GM19455 (cell line): ENCODE measurements at regions not wholly inside any gene's neighbourhood (a gene's known extent, or its start where the extent isn't known, plus 50 kb on each side); places are given as distances from the start of the nearest gene placed in this dataset.
"Not testable (repeated sequence)": the region's sequence is repeated elsewhere in the genome, so short reads cannot be mapped to it uniquely, and the experiment has no call there.

Experiments used
- ATAC-seq: cut with Tn5 transposase; IDR thresholded peaks from one replicate; pipeline ENCODE4 v1.9.1; 2021; ENCODE audit not compliant: unreplicated experiment

- no peak for ATAC-seq
These were observed 87.1 kb downstream of the HMHB1 start for GRCh38 chr5:143898916-143899591.

- ATAC-seq: no peak
These were observed 97.0 kb downstream of the HMHB1 start for GRCh38 chr5:143908959-143909358.

DNA sequence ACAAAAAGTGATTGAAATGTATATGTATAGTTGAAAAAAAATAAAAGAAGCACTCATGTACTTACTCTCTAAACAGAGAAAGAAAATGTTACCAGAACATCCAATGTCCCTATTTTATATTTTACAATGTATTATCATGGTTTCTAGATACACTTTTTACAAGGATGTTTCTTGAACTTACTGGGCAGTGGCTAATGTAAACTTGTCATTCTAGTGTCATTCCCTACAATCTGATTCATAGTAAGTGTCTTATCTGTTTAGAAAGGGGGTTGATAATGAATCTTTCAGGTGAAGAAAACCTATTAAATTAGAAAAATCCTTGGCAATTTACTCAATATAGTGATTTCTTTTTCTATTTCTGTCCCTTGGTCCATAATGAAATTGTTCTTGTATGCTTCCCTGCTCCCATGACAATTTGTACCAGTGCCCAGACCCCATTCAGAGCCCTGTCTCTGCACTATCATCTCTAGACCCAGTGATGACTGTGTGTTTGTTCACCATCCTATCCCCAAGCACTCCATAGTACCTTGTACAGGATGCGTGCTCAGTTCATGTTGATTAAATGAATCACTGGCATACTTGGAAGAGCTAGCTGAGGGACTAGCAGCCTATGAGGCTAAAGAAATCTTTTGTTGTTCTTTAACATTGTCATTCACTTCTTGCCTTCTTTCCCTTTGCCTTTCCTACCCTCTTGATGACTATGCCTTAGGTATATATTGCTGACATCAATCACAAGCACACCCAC lies 101.2 kb downstream of the HMHB1 start:
- ATAC-seq: no peak

DNA sequence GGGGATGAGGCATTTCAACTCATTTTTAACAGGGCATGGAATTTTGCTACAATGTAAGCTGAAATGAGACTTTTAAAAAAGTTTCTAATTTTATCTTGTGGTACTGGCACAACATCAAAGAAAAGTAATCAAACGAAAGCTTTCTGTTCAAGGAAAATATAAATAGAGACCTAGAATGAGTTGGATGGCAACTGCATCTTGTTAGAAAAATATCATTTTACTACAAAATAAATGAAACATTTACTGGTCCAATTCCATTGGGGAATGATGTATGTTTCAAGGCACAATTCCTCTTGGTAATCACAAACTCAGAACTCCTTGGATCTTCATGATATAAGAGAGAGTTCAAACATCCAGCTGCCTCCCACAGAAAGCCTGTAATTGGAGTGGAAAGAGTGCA lies 102.8 kb downstream of the HMHB1 start:
- no peak for ATAC-seq

DNA sequence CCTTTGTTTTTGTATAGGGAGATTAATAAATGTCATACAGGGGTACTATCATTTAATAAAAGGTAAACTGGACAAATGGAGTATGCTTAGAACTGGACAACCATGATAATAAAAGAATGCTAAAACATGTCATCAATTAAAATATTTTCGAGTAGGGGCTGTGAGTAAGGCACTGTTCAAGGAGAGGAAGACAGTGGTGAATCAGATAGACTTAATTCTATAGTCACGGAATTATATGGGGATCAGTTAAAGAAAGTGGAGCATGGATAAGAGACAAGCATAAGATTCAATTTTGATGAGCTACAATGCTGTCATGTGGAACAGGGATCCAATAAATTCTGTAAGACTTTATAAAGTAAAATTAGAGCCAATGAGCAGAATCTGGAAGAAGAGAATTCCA lies 104.5 kb downstream of the HMHB1 start:
- no peak for ATAC-seq

- ATAC-seq: no peak
These were observed 107.0 kb downstream of the HMHB1 start for GRCh38 chr5:143918961-143919360.

DNA sequence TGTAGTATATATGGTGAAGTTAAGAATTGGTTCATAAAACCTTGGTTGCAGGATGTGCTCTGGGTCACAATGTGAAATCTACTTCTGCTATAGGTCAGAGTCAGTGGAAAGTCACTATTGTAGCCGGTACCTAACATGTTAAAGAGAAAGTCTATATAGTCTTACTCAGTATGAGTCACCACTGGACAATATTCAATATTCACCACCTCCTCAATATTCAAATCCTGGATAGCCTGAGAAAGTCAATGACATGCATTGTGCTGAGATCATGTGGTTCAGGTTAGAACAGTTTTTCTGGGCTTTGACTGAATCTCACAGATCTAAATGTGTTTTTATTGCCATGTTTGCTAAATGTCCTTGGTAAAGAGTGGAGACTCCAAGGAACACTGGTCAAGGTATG lies 108.8 kb downstream of the HMHB1 start:
- no peak for ATAC-seq

GRCh38 chr5:143921525-143922311 lies 109.8 kb downstream of the HMHB1 start:
- ATAC-seq: no peak

GRCh38 chr5:143922718-143923117 lies 110.8 kb downstream of the HMHB1 start:
- ATAC-seq: no peak

DNA sequence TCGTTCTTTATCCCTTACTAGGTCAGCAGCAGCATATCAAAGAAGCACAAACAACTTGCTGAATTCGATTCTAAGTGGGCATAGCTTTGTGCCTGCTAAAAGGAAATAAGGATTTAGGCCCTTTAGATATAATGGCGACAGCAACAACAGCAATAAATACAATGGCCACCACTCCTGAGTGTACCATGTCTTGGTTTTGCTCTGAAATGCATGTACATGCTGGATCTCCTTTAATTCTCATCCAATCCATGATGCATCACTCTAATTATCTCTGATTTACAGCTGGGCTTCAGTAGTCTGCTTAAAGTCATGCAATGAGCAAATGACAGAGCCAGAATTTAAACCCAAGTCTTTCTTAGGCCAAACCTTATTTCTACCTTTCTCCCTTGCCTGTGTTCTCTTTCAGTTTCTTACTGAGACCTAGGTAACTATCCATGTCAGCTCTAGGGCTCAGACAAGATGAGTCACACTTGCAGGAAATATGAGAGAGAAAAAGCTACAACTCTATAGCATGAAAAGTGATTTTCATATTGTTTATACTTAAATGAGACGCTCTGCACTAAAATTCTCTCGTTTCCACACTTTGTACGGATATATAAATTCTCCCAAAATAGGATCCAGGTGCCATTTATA lies 111.8 kb downstream of the HMHB1 start:
- ATAC-seq: no peak

DNA sequence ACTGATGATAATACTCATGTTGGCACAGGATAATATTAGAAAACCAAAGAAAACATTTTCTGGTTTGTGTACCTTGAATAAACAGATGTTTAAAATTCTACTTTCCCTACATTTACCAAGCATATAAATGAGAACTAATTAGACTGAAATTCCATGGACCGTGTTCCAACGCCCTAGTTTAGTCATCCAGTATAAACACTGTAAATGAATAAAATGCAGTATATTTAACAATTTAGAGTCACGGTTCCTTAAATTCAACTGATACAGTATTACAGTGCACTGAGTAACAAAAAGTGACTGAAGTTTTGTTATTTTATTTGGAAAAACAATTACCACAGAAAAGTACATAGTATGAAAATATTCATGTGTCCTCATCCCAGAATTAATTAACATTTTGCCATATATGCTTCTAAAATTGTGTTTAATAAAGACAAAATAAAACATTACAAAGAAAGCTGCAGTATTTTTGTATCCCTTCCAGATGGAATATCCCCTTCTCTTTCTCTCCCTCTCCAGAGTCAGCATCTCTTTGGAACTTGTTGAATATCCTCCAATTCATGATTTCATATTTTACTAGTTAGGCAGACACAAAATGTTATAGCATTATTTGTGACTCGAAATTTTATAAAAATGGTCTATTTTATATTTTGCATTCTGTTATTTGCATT lies 112.5 kb downstream of the HMHB1 start:
- no peak for ATAC-seq

DNA sequence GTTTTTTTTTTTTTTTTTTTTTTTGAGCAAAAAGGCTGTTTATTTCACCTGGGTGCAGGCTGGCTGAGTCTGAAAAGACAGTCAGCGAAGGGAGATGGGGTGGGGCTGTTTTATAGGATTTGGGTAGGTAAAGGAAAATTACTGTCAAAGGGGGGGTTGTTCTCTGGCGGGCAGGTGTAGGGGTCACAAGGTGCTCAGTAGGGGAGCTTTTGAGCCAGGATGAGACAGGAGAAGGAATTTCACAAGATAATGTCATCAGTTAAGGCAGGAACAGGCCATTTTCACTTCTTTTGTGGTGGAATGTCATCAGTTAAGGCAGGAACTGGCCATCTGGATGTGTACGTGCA lies 113.0 kb downstream of the HMHB1 start:
- not testable (repeated sequence) for ATAC-seq

- ATAC-seq: no peak
These were observed 117.5 kb downstream of the HMHB1 start for GRCh38 chr5:143929486-143929885.

DNA sequence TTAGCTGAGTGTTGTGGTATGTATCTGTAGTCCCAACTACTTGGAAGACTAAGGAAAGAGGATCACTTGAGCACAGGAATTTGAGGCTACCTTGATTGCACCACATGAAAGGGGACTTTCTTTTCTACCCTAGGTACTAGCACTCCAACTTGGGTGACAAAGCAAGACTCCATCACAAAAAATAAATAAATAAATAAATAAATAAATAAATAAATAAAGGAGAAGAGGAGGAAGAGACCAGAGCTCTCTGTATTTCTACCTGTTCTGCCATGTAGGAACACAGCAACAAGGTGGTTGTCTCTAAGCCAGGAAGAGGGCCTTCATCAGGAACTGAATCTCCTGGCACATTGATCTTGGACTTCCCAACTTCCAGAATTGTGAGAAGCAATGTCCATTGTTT lies 118.6 kb downstream of the HMHB1 start:
- no peak for ATAC-seq

DNA sequence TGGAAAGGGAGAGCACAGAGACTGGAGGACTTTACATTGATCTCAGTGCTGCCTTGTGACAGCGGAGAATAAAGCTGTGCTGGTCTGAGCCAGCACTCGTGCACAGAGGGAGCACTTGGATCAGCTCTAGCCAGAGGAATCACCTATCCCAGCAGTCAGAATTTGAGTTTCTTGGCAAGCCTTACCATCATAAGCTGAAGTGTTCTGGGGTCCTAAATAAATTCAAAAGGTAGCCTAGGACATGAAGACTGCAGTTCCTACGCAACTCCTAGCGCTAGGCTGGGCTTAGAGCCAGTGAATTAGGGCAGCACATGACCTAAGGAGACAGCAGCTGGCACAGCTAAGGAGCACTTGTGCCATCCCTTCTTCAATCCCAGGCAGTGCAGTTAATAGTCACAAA lies 119.5 kb downstream of the HMHB1 start:
- ATAC-seq: no peak

DNA sequence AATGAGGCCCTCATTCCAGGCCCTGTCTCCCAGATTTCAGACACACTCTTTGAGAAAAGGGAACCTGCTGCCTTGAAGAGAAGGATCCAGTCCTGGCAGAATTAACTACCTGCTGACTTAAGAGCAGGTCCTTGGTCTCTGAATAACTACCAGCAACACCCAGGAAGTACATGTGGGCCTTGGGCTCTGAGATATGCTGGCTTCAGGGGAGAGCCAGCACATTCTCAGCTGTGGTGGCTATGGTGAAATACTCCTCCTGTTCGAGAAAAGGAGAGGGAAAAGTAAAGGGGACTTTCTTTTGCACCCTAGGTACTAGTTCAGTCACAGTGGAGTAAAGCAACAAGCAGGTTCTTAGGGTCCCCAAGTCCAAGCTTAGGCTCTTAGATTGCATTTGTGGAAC lies 120.0 kb downstream of the HMHB1 start:
- ATAC-seq: no peak

- ATAC-seq: no peak
These were observed 120.6 kb downstream of the HMHB1 start for GRCh38 chr5:143932584-143932983.

DNA sequence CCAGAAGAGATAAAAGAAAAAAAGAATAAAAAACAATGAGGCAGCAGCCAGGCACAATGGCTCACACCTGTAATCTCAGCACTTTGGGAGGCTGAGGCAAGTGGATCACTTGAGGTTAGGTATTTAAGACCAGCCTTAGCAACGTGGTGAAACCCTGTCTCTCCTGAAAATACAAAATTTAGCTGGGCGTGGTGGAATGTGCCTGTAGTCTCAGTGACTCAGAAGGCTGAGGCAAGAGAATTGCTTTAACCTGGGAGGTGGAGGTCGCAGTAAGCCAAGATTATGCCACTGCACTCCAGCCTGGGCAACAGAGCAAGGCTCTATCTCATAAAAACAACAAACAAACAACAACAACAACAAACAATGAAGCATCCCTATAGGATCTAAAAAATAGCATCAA lies 121.5 kb downstream of the HMHB1 start:
- ATAC-seq: no peak

- ATAC-seq: no peak
These were observed 122.9 kb downstream of the HMHB1 start for GRCh38 chr5:143934821-143935220.

- ATAC-seq: no peak
These were observed 126.3 kb downstream of the HMHB1 start for GRCh38 chr5:143938230-143938629.

- ATAC-seq: no peak
These were observed 134.9 kb downstream of the HMHB1 start for GRCh38 chr5:143946837-143947236.
